GM12864 (cell line): ENCODE measurements at regions not wholly inside any gene's neighbourhood (a gene's known extent, or its start where the extent isn't known, plus 50 kb on each side); places are given as distances from the start of the nearest gene placed in this dataset.

ENCODE experiments used
- DNase-seq: peaks from one replicate; pipeline ENCODE4 v3.0.0-alpha.2; 2011; ENCODE audit warnings: low read depth
- H3K4me3 ChIP-seq: 2 replicates; pipeline ENCODE4 v1.5.1; 2011; ENCODE audit warnings: mild to moderate bottlenecking, low read depth, low read length, control low read depth
- CTCF ChIP-seq: IDR thresholded peaks from 2 replicates; pipeline ENCODE4 v1.5.1; 2011; ENCODE audit warnings: low read depth, mild to moderate bottlenecking, moderate library complexity, low read length, control low read depth, inconsistent platforms; ENCODE audit errors: missing control alignments

GRCh38 chr1:233477359-233477758 lies 136.5 kb upstream of the KCNK1 start:
- TF ChIP-seq CTCF = no peak
- H3K4me3 ChIP-seq = no peak overlapping the region
- DNase-seq = no peak

GRCh38 chr1:233478611-233479010 lies 135.3 kb upstream of the KCNK1 start:
- no peak overlapping the region for H3K4me3 ChIP-seq
- no peak for TF ChIP-seq CTCF
- no peak for DNase-seq

- TF ChIP-seq CTCF = no peak
- DNase-seq = no peak
- H3K4me3 ChIP-seq = no peak overlapping the region
Measured at GRCh38 chr1:233479110-233479890, 134.6 kb upstream of the KCNK1 start.

- TF ChIP-seq CTCF = no peak
- no peak for DNase-seq
- no peak overlapping the region for H3K4me3 ChIP-seq
Measured at GRCh38 chr1:233480198-233480597, 133.7 kb upstream of the KCNK1 start.

- TF ChIP-seq CTCF = no peak
- no peak overlapping the region for H3K4me3 ChIP-seq
- DNase-seq = no peak
Measured at GRCh38 chr1:233482388-233482787, 131.5 kb upstream of the KCNK1 start.

GRCh38 chr1:233485385-233485784 lies 128.5 kb upstream of the KCNK1 start:
- TF ChIP-seq CTCF = no peak
- no peak overlapping the region for H3K4me3 ChIP-seq

GRCh38 chr1:233485809-233486398 lies 128.0 kb upstream of the KCNK1 start:
- no peak for TF ChIP-seq CTCF
- DNase-seq = no peak
- H3K4me3 ChIP-seq = no peak overlapping the region

More at GRCh38 chr1:233485385-233485784, 128.5 kb upstream of the KCNK1 start:
- no peak for DNase-seq
